ENCODE measurements at regions not wholly inside any gene's neighbourhood (a gene's known extent, or its start where the extent isn't known, plus 50 kb on each side); places are given as distances from the start of the nearest gene placed in this dataset.

GRCh38 chr6:74366634-74367033, 670.6 kb downstream of the CD109 start:
- H3K4me3 ChIP-seq: no peak overlapping the region
- no peaks in the 10 kb centered on the region for H3K27me3 ChIP-seq
- DNase-seq: no peak
- TF ChIP-seq POLR2A (IDR thresholded peaks at IDR 0.05) (no peak), CTCF (IDR thresholded peaks at IDR 0.05) (no peak)
- H3K4me1 ChIP-seq (replicated peaks in 1 of 2): no peaks in the 10 kb centered on the region
- no peaks in the 10 kb centered on the region for H3K9me3 ChIP-seq (replicated peaks in 1 of 3)
- H3K36me3 ChIP-seq (replicated peaks in 1 of 2): no peaks in the 10 kb centered on the region
- no peak overlapping the region for H3K27ac ChIP-seq
- 85 to 97% (median 94%) methylated on average over 1 of the region's 1 CpG for WGBS, 4 donors
- intact Hi-C loops (cut with DNase I): no loop called here

- Histone ChIP-seq H3K36me3 (replicated peaks in 1 of 2) (no peaks in the 10 kb centered on the region), H3K27me3 (no peaks in the 10 kb centered on the region), H3K4me1 (replicated peaks in 1 of 2) (no peaks in the 10 kb centered on the region), H3K4me3 (no peak overlapping the region), H3K27ac (no peak overlapping the region), H3K9me3 (replicated peaks in 1 of 3) (no peaks in the 10 kb centered on the region)
- 49 to 62% (median 56%) methylated on average over 1 of the region's 1 CpG for WGBS, 4 donors
- no peak for TF ChIP-seq CTCF (IDR thresholded peaks at IDR 0.05)
- TF ChIP-seq POLR2A (IDR thresholded peaks at IDR 0.05): no peak
- DNase-seq: no peak
- intact Hi-C loops (cut with DNase I): no loop called here
Observed at GRCh38 chr6:74362391-74362790, 666.4 kb downstream of the CD109 start.

- 62 to 80% (median 72%) methylated on average over 4 of the region's 4 CpGs for WGBS, 4 donors
- Histone ChIP-seq H3K4me3 (no peak overlapping the region), H3K27ac (no peak overlapping the region), H3K36me3 (replicated peaks in 1 of 2) (no peaks in the 10 kb centered on the region), H3K9me3 (replicated peaks in 1 of 3) (no peaks in the 10 kb centered on the region), H3K4me1 (replicated peaks in 1 of 2) (no peaks in the 10 kb centered on the region), H3K27me3 (no peaks in the 10 kb centered on the region)
- intact Hi-C loops (cut with DNase I): no loop called here
- no peak for DNase-seq
- no peak for TF ChIP-seq CTCF (IDR thresholded peaks at IDR 0.05)
- no peak for TF ChIP-seq POLR2A (IDR thresholded peaks at IDR 0.05)
Observed at GRCh38 chr6:74357321-74357720, 661.3 kb downstream of the CD109 start.

GRCh38 chr6:74356391-74356790, 660.4 kb downstream of the CD109 start:
- TF ChIP-seq POLR2A (IDR thresholded peaks at IDR 0.05): no peak
- TF ChIP-seq CTCF (IDR thresholded peaks at IDR 0.05): no peak
- intact Hi-C loops (cut with DNase I): no loop called here

More at GRCh38 chr6:74356391-74356790, 660.4 kb downstream of the CD109 start:
- 31 to 46% (median 34%) methylated on average over 2 of the region's 2 CpGs for WGBS, 4 donors
- no peak overlapping the region for H3K4me3 ChIP-seq
- no peaks in the 10 kb centered on the region for H3K27me3 ChIP-seq
- H3K9me3 ChIP-seq (replicated peaks in 1 of 3): no peaks in the 10 kb centered on the region
- no peaks in the 10 kb centered on the region for H3K4me1 ChIP-seq (replicated peaks in 1 of 2)
- H3K36me3 ChIP-seq (replicated peaks in 1 of 2): no peaks in the 10 kb centered on the region
- H3K27ac ChIP-seq: no peak overlapping the region
- DNase-seq: no peak
